Tibial nerve (tissue), 4 donors: ENCODE measurements at regions not wholly inside any gene's neighbourhood (a gene's known extent, or its start where the extent isn't known, plus 50 kb on each side); places are given as distances from the start of the nearest gene placed in this dataset.
"Not testable (repeated sequence)": the region's sequence is repeated elsewhere in the genome, so short reads cannot be mapped to it uniquely, and the experiment has no call there.

Source experiments
- DNase-seq, 2 donors: peaks; one replicate each; pipeline ENCODE4 v3.0.0-alpha.2; 2019; ENCODE audit warnings: low spot score in 2 of 2
- H3K27ac ChIP-seq, 4 donors: fragments of 200-600 bp; sonication (generic) in 3 of 4; one replicate each; pipeline ENCODE4 v1.5.1; 2017 to 2019; ENCODE audit warnings: mild to moderate bottlenecking in 1 of 4
- H3K27me3 ChIP-seq, 2 donors: fragments of 200-600 bp; sonication (generic) in 1 of 2; one replicate each; pipeline versions ENCODE4 v1.5.1 to v1.6.0; 2017 to 2019
- H3K36me3 ChIP-seq, 3 donors: fragments of 200-600 bp; sonication (generic); one replicate each; pipeline ENCODE4 v1.5.1; 2018 to 2019
- H3K4me1 ChIP-seq, 4 donors: fragments of 200-600 bp; sonication (generic) in 3 of 4; one replicate each; pipeline ENCODE4 v1.5.1; 2017 to 2019
- H3K4me3 ChIP-seq, 4 donors: fragments of 200-600 bp; sonication (generic) in 3 of 4; one replicate each; pipeline ENCODE4 v1.5.1; 2017 to 2019; ENCODE audit warnings: mild to moderate bottlenecking in 1 of 4, moderate library complexity in 1 of 4
- H3K9me3 ChIP-seq, 4 donors: fragments of 200-600 bp; sonication (generic) in 3 of 4; one replicate each; pipeline ENCODE4 v1.5.1; 2017 to 2019
- EP300 ChIP-seq, 2 donors: sonication (generic); formaldehyde crosslinking; IDR thresholded peaks; one replicate each; pipeline ENCODE4 v1.6.1; 2017; ENCODE audit warnings: antibody characterized with exemption in 2 of 2, mild to moderate bottlenecking in 1 of 2
- POLR2A ChIP-seq, 2 donors: fragments of 450-650 bp; IDR thresholded peaks; one replicate each; pipeline ENCODE4 v1.6.1; 2017; ENCODE audit warnings: antibody characterized with exemption in 2 of 2, mild to moderate bottlenecking in 2 of 2, moderate library complexity in 2 of 2
- WGBS, 2 donors: methylation state at CpG; one replicate each; pipeline ENCODE4 v1.1.5; 2018; 5-methylcytosine and 5-hydroxymethylcytosine counted together
- TF ChIP-seq, protein P1 (sequence below), 5 experiments: fragments of 200-600 bp in 3 of 5; fragments of 450-650 bp in 2 of 5; sonication (generic) in 3 of 5; IDR thresholded peaks; one replicate each; pipeline ENCODE4 v1.5.1; 2016 to 2019; ENCODE audit warnings: antibody characterized with exemption in 5 of 5, mild to moderate bottlenecking in 3 of 5, moderate library complexity in 2 of 5

GRCh38 chr20:55139173-55139765 is 663.9 kb downstream of the DOK5 start:
- WGBS, 2 donors: 72 to 77% methylated on average over 3 of the region's 4 CpGs
- no peak for DNase-seq
- H3K4me1 ChIP-seq: no peaks in the 10 kb centered on the region
- H3K9me3 ChIP-seq: no peaks in the 10 kb centered on the region
- no peaks in the 10 kb centered on the region for H3K36me3 ChIP-seq
- TF ChIP-seq, protein P1, sequence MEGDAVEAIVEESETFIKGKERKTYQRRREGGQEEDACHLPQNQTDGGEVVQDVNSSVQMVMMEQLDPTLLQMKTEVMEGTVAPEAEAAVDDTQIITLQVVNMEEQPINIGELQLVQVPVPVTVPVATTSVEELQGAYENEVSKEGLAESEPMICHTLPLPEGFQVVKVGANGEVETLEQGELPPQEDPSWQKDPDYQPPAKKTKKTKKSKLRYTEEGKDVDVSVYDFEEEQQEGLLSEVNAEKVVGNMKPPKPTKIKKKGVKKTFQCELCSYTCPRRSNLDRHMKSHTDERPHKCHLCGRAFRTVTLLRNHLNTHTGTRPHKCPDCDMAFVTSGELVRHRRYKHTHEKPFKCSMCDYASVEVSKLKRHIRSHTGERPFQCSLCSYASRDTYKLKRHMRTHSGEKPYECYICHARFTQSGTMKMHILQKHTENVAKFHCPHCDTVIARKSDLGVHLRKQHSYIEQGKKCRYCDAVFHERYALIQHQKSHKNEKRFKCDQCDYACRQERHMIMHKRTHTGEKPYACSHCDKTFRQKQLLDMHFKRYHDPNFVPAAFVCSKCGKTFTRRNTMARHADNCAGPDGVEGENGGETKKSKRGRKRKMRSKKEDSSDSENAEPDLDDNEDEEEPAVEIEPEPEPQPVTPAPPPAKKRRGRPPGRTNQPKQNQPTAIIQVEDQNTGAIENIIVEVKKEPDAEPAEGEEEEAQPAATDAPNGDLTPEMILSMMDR (IDR thresholded peaks at IDR 0.05): no peak
- TF ChIP-seq EP300 (IDR thresholded peaks at IDR 0.05): no peak
- H3K27me3 ChIP-seq: no peaks in the 10 kb centered on the region
- no peak overlapping the region for H3K27ac ChIP-seq
- H3K4me3 ChIP-seq: no peak overlapping the region

GRCh38 chr20:55135923-55136322 is 660.5 kb downstream of the DOK5 start:
- H3K27me3 ChIP-seq: no peaks in the 10 kb centered on the region
- H3K27ac ChIP-seq: no peak overlapping the region
- H3K4me1 ChIP-seq: no peaks in the 10 kb centered on the region
- 43 to 47% methylated on average over 3 of the region's 3 CpGs for WGBS, 2 donors
- no peak overlapping the region for H3K4me3 ChIP-seq
- no peak for DNase-seq
- H3K9me3 ChIP-seq: no peaks in the 10 kb centered on the region
- H3K36me3 ChIP-seq: no peaks in the 10 kb centered on the region
- TF ChIP-seq EP300 (IDR thresholded peaks at IDR 0.05) (no peak), POLR2A (IDR thresholded peaks at IDR 0.05) (no peak)
- TF ChIP-seq, protein P1 (IDR thresholded peaks at IDR 0.05): no peak

GRCh38 chr20:55132523-55132922 is 657.1 kb downstream of the DOK5 start:
- no peak overlapping the region for H3K4me3 ChIP-seq
- H3K27me3 ChIP-seq: no peaks in the 10 kb centered on the region
- no peak for TF ChIP-seq EP300 (IDR thresholded peaks at IDR 0.05)
- TF ChIP-seq, protein P1 (IDR thresholded peaks at IDR 0.05): no peak
- no peak for TF ChIP-seq POLR2A (IDR thresholded peaks at IDR 0.05)
- no peaks in the 10 kb centered on the region for H3K36me3 ChIP-seq
- H3K9me3 ChIP-seq: no peaks in the 10 kb centered on the region
- 83 to 88% methylated on average over 7 of the region's 7 CpGs for WGBS, 2 donors
- no peaks in the 10 kb centered on the region for H3K4me1 ChIP-seq
- no peak for DNase-seq
- H3K27ac ChIP-seq: no peak overlapping the region

DNA sequence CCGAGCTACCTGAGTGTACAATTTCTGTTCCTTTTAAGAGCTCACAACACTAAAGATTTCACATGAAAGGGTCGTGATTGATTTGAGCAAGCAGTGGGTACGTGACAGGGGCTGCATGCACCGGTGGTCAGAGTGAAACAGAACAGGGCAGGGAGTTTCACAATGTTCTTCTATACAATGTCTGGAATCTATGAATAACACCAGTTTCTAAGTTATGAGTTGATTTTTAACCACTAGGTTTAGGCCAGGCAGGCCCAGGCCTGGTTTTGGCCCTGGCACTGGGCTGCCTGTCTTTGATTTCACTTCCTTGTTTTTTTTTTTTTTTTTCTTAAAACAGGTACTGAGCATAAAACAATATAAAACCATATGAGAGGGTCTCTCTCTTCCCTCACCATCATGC is 642.2 kb downstream of the DOK5 start:
- H3K9me3 ChIP-seq, H3K4me1 ChIP-seq, H3K36me3 ChIP-seq, DNase-seq, H3K27ac ChIP-seq, H3K4me3 ChIP-seq, H3K27me3 ChIP-seq: not testable (repeated sequence)
- WGBS, 2 donors: 86 to 100% methylated on average over 3 to 4 of the region's 4 CpGs

DNA sequence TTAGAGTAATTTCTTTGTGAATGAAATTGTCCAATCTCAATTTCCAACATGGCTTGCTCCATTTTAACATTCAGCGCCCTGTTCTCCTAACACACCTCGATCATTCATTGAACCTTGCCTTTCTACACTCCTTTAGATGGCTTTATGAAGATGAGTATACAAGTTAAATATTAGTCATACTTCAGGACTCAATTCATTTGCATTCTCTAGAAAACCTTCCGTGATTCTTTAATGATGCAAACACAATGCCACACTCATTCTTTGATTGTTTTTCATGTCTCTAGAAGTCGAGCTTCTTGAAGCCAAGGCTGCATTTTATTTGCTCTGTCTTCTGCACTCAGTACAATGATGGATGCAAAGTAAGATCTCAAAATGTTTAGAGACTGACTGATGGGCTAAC is 641.2 kb downstream of the DOK5 start:
- H3K36me3 ChIP-seq: no peaks in the 10 kb centered on the region
- DNase-seq: no peak
- TF ChIP-seq EP300 (IDR thresholded peaks at IDR 0.05): no peak
- TF ChIP-seq, protein P1 (IDR thresholded peaks at IDR 0.05): no peak
- no peak for TF ChIP-seq POLR2A (IDR thresholded peaks at IDR 0.05)
- no peaks in the 10 kb centered on the region for H3K9me3 ChIP-seq
- 80 to 82% methylated on average over 4 of the region's 4 CpGs for WGBS, 2 donors
- H3K27me3 ChIP-seq: no peaks in the 10 kb centered on the region
- no peak overlapping the region for H3K27ac ChIP-seq
- H3K4me1 ChIP-seq: no peaks in the 10 kb centered on the region
- H3K4me3 ChIP-seq: no peak overlapping the region

GRCh38 chr20:55103188-55103587 is 627.8 kb downstream of the DOK5 start:
- DNase-seq: no peak
- H3K36me3 ChIP-seq: no peaks in the 10 kb centered on the region
- H3K27ac ChIP-seq: no peak overlapping the region
- H3K27me3 ChIP-seq: no peaks in the 10 kb centered on the region
- no peaks in the 10 kb centered on the region for H3K4me1 ChIP-seq
- 62 to 66% methylated on average over 2 of the region's 2 CpGs for WGBS, 2 donors
- no peak for TF ChIP-seq EP300 (IDR thresholded peaks at IDR 0.05)
- TF ChIP-seq, protein P1 (IDR thresholded peaks at IDR 0.05): no peak
- no peaks in the 10 kb centered on the region for H3K9me3 ChIP-seq
- no peak overlapping the region for H3K4me3 ChIP-seq
